Kidney epithelial cell (primary cell): ENCODE measurements at regions not wholly inside any gene's neighbourhood (a gene's known extent, or its start where the extent isn't known, plus 50 kb on each side); places are given as distances from the start of the nearest gene placed in this dataset.

ENCODE experiments used
- DNase-seq: peaks from one replicate; pipeline ENCODE4 v3.0.0-alpha.2; 2010; ENCODE audit warnings: low read depth
- H3K27me3 ChIP-seq: 2 replicates; pipeline ENCODE4 v1.6.0; 2011; ENCODE audit warnings: low read length; ENCODE audit not compliant: control insufficient read depth, insufficient read depth
- H3K36me3 ChIP-seq: 2 replicates; pipeline ENCODE4 v1.5.1; 2011; ENCODE audit warnings: low read length; ENCODE audit not compliant: control insufficient read depth, insufficient read depth
- H3K4me3 ChIP-seq: 2 replicates; pipeline ENCODE4 v1.5.1; 2011; ENCODE audit warnings: low read depth, mild to moderate bottlenecking, control low read depth, low read length
- CTCF ChIP-seq: IDR thresholded peaks from 2 replicates; pipeline ENCODE4 v1.5.1; 2011; ENCODE audit warnings: mild to moderate bottlenecking, moderate library complexity, low read length, control low read depth, inconsistent platforms; ENCODE audit not compliant: insufficient read depth, poor library complexity, severe bottlenecking

DNA sequence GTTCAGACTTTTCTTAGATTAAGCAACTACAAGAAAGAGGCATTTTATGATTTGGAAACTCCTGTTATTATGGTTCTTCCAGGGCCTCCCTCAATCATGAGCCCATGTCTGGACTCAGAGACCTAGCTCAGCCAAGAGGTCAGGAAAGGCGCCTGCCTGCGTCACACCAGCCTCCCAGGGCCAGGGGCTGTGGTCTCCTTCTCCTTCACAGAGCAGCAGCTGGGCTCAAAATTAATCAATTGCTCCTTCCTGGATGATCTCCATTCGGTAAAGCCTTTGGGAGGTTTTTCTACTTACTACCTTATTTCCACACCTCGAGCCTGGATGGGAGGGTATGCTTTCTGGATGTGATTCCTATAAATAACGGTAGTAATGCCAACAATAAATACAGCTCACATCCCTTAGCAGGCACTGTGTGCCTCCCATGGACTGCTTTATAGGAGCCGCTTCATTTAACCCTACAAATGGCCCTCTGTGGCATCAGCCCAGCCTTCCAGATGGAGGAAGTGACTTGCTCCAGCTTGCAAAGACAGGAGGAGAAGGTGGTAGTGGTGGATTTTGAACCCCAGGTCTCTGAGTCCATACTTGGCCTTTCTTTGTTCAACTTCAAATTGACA, 1445.6 kb downstream of the TBC1D22A start:
- no peaks in the 10 kb centered on the region for H3K36me3 ChIP-seq
- TF ChIP-seq CTCF = no peak

GRCh38 chr22:48205790-48206189, 1443.3 kb downstream of the TBC1D22A start:
- H3K27me3 ChIP-seq = no peaks in the 10 kb centered on the region
- no peak overlapping the region for H3K4me3 ChIP-seq
- no peaks in the 10 kb centered on the region for H3K36me3 ChIP-seq
- no peak for TF ChIP-seq CTCF
- DNase-seq = no peak

More for the DNA sequence above, 1445.6 kb downstream of the TBC1D22A start:
- DNase-seq = no peak
- no peak overlapping the region for H3K4me3 ChIP-seq
- H3K27me3 ChIP-seq = no peaks in the 10 kb centered on the region

DNA sequence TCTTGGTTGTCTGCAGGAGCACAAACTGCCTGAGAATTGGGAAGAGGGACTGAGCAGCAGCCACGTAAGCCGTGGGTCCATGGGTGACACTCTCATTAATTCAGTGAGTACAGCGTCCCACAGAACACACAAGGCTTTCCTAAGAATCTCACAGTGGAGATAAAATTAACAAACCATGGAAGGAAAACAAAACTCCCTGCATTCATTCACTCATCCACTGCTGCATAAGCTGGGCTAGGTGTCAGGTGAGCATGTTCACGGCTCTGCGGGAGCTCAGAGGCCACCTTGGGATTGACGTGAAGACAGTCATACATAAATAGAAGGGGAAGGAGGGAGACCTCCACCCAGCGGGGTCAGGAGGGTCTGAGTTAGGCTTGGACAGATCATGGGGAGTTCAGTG, 1442.7 kb downstream of the TBC1D22A start:
- no peak for DNase-seq
- no peak for TF ChIP-seq CTCF
- H3K27me3 ChIP-seq = no peaks in the 10 kb centered on the region

GRCh38 chr22:48204296-48204695, 1441.8 kb downstream of the TBC1D22A start:
- Histone ChIP-seq H3K4me3 (no peak overlapping the region), H3K27me3 (no peaks in the 10 kb centered on the region), H3K36me3 (no peaks in the 10 kb centered on the region)
- TF ChIP-seq CTCF = no peak
- no peak for DNase-seq

More for the DNA sequence above, 1442.7 kb downstream of the TBC1D22A start:
- Histone ChIP-seq H3K4me3 (no peak overlapping the region), H3K36me3 (no peaks in the 10 kb centered on the region)

DNA sequence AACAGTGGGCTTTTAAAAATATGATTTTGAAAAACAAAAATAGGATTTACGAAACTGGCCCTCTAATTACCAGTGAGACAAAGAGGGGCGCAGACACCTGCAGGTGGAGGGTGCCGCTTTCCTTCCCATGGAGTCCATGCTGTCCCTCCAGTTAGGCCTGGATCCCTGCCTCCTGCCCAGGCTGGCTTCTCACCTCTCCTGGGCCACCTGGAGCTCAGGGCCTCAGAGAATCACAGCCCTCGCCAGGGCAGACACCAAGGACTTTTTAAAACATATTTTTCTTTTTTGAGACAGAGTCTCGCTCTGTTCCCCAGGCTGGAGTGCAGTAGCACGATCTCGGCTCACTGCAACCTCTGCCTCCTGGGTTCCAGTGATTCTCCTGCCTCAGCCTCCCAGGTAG, 1437.2 kb downstream of the TBC1D22A start:
- no peaks in the 10 kb centered on the region for H3K36me3 ChIP-seq
- DNase-seq = no peak
- H3K4me3 ChIP-seq = no peak overlapping the region
- TF ChIP-seq CTCF = no peak
- no peaks in the 10 kb centered on the region for H3K27me3 ChIP-seq

DNA sequence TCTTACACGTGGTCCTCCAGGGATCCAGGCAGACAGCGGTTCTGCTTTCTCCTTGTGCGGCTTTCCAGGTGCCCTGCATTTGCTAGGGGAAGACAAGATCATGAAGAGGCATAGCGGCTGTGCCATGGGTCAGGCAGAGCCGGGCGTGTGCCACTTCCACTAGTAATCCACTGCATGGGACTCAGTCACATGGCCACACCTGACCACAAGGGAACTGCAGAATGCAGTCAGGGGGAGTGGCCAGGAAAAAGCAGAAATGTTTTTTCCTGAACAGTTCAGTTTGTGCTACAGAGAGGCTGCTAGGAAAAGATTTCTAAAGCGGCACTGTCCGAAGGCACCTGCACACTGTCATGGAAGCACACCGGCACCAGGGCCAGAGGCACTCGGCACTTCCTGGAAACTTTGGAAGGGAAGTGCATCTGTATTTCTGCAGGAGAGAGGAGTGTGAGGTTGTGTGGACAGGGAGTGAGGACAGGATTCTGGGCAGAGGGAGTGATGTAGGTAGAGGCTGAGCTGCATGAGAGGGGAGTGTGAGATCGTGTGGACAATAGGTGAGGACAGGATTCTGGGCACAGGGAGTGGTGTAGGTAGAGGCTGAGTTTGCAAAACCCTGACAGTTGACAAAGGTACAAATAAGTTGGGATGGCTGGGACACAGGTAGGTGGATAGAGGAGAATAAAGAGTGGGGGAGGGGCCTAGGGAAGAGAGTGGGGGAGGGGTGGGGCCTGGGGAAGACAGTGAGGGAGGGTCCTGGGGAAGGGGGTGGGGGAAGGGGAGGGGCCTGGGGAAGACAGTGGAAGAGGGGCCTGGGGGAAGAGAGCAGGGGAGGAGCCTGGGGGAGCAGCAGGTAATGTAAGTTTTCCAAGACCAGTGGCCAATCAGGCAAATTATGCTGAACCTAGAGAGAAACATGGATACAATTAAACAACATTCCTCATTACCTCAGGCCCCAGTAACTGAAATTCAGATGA, 1436.3 kb downstream of the TBC1D22A start:
- Histone ChIP-seq H3K27me3 (no peaks in the 10 kb centered on the region), H3K36me3 (no peaks in the 10 kb centered on the region), H3K4me3 (no peak overlapping the region)
- TF ChIP-seq CTCF = no peak
- DNase-seq = no peak
